Activated CD4-positive, alpha-beta T cell treated with anti-CD3 and anti-CD28 coated beads for 4 hours (primary cell): ENCODE measurements at regions not wholly inside any gene's neighbourhood (a gene's known extent, or its start where the extent isn't known, plus 50 kb on each side); places are given as distances from the start of the nearest gene placed in this dataset.
"Not testable (repeated sequence)": the region's sequence is repeated elsewhere in the genome, so short reads cannot be mapped to it uniquely, and the experiment has no call there.

Experiments used
- DNase-seq, 2 donors: peaks; one replicate each; pipeline ENCODE4 v3.0.0-alpha.2; 2020

DNA sequence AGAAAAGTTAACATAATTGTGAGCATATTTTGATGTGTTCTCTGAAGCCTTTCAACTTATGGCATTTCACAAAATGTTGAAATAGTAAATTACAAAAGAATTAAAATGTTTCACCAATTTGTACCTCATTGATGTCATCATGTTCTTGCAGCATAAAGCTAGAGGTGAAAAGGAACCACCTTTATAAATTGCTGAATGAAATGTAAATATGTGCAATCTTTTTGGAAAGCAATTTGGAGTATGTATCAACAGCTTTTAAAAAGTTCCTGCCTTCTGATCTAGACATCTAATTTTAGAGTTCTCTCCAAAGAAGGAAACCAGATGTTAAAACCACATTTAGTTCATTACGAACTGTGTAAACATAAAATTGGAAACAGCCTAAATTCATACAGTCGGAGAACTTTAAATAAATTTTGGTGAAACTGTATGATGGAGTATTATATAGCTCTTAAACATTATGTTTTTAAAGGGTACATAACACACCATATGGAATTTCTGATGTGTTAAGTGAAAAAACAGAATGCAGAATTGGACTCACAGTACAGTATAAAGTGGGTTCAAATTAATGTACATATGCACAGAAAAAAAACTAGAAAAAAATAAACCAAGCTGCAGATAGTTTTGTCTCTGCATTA is 311.2 kb upstream of the NAALADL2 start:
- no peak for DNase-seq

DNA sequence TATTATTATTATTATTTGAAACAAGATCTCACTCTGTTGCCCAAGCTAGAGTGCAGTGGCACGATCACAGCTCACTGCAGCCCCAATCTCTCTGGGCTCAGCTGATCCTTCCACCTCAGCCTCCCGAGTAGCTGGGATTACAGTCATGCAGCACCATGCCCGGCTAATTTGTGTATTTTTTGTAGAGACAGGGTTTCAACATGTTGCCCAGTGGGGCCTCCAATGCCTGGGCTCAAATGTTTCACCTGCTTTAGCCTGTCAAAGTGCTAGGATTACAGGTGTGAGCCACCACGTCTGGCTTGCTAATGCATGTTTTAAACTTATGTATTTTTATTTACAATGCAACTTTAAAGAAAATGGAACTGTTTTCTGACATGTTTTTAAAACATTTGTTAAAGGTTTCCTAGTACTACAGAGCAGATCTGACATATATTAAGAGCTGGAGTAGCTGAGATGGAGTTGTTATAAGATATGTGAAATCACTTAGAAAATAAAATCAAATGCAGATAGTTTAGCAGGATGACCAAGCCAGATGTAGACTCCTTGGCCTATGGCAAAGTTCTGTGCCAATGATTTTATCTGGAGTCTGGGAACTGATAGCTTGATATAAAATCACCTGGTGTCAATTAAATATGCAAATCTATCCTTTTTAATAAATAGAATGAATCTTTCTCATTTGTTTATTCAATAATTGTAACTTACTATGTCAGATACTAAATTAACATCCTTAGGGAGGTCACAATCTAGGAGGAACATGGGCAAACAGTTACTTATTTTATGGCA is 310.1 kb upstream of the NAALADL2 start:
- DNase-seq, result no peak

DNA sequence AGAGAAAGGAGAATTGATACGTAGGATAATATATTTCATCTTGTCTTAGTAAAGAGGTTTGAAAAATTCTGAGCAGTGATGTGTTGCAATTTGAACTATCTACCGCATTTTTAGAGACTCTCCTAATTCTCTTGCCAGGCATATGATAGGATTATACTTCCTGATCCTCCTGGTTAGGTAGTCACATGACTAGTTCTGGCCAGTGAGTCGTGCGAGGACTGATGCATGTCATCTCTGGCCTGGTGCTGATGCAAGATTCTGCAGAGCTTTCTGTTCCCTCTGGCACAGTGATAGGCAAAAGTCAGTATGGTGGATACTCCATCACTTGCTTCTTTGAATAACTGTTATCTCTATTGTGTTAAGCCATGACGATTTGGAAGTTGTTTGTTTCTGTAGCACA is 277.6 kb upstream of the NAALADL2 start:
- DNase-seq, result no peak

DNA sequence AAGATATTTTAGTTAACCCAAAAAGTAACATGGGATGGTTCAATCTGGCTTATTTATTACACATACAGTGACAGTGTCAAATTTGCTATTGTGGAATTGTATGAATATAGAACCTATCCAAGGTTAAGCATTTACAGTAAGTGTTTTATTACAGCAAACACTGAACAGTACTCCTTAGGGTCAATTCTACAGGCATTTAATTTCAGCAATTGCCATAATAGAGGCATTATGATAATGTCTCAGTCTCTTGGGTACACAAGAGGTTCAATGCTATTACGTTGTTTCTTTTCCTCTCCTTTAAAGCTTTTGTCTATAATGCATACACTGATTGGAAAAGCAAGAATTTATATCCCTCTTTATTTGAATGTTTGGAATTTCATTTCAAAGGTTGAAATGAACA is 275.7 kb upstream of the NAALADL2 start:
- no peak for DNase-seq

DNA sequence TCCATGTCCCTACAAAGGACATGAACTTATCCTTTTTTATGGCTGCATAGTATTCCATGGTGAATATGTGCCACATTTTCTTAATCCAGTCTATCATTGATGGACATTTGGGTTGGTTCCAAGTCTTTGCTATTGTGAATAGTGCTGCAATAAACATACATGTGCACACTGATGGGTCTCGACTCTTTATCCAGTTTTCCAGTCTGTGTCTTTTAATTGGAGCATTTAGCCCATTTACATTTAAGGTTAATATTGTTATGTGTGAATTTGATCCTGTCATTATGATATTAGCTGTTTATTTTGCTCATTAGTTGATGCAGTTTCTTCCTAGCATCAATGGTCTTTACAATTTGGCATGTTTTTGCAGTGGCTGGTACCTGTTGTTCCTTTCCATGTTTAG is 272.0 kb upstream of the NAALADL2 start:
- DNase-seq, result not testable (repeated sequence)

DNA sequence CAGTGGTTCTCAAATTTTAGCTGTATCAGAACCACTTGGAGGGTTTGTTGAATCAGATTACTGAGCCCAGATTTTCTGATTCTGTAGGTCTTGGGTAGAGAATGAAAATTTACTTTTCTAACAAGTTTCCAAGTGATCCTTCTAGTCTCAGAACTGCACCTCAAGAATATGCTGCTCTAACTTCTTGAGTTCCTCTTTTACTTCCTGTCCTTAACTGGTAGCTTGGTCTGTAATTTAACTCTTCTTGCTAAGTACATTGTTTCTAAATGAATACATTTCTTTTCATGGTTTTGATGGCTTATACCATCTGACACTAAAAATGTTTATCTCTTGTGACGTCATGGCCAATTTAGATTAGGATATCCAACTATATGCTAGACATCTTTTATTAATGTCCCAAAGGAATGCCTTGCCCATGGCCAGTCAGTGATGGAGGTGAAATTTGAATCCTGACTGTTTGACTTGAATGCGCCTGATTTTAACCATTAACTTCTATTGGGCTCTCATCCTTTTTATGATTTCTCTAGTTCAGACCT is 262.6 kb upstream of the NAALADL2 start:
- no peak for DNase-seq

DNA sequence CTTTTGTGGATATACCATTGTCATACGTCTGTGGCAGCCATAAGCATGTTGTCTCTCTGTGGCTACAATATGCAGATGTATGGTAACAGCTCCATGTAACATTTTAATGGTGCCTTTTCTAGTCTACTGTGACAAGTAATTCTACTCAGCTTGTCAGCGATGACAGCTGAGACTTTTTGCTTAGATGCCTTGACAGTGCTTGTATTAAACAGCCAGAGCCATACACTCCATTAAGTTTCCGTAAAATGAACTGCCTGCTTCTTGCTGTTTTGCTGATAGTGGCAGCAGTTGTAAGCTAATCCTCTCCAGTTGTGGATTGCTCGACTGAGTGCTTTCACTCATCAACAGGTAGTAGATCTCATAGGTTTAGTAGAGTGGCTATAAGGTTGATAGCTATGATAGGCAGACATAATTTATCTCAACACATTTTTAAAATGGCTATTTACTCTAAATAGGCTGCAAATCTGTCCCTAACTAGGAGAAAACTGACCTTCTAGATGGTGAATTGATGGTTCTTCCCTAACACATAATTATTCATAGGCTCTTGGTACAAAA is 260.2 kb upstream of the NAALADL2 start:
- no peak for DNase-seq

DNA sequence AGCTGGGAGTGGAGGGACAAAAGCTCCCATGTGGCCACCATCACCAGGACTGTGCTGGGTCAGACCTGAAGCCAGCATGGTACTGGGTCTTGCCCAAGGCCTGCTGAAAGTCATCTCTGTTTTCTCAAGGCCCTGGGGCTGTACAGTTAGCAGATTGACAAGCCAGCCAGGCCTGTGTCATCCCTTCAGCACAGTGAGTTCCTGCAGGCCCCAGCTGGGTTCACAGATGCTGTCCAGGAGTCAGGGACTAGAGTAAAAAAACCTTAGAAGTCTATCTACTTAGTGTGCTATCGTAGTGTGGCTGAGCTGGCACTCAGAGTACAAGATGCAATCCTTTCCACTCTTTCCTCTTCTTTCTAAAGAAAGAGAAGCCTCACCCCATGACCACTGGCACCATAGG is 246.0 kb upstream of the NAALADL2 start:
- no peak for DNase-seq

DNA sequence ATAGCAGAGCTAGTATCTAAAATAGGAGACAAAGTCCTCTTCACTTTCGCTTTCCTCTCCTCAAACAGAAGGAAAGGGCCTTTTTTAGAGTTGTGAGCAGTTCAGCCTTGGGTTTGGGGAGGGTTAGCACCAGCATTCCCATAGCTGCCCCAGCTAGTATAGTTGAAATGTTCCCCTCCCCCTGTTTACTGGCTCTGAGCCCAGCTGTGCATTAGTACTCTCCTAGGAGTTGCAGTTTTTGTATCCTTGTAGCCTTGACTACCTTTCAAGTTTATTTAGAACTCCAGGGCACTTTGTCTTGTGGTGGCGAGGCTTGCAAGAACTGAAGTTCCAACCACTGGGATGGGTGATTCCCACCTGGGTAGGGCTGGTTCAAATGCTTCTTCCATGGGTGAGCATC is 245.1 kb upstream of the NAALADL2 start:
- DNase-seq, result no peak

DNA sequence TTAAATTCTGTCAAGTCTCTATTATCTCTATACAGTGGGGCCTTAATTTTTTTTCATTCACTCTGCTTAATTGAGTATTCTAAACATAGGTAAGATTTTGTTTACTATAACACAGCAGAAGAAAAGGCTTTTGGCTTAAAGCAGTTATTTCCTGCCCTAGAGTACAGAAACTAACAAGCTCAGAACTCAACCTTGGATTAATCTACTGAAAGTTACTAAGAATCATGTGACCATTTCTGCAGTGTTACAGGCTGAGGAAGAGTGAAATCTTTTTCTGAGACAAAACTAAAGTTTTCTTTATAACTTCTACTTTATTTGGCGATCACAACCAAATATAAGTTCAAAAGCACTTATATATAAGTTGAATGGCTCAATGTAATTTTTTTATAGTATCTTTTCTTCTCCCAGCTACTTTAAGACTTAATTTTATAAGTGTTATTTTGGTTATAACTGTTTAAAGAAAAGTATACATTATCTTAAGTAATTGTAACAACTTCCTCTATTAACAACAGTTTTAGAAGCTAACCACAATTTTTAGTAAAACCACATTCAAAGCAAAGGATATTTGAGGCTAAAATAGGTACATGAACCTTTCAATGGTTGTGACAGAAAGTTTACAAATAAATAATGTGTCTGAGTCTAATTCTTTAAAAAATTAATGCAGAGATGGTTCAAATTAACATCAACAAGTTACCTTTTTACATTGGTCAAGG is 240.6 kb upstream of the NAALADL2 start:
- no peak for DNase-seq

DNA sequence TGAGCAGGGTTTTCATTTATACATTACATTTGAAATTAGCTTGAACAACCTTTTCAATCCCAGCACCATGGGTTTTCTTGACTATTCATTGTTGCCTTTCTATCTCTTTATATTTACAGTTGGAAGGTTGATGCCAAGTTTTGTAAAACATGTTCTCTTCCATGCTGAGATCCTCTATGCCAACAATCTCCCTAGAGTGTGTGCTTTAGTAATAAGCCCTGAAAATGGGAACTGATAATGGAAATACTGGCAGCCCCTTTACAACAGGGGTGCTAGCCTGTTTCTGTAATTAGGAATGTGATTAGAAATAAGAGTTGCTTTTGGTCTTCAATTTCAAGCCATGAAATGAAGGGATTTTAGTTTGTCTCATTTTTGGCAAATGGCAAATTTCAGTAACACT is 239.9 kb upstream of the NAALADL2 start:
- DNase-seq, result no peak

DNA sequence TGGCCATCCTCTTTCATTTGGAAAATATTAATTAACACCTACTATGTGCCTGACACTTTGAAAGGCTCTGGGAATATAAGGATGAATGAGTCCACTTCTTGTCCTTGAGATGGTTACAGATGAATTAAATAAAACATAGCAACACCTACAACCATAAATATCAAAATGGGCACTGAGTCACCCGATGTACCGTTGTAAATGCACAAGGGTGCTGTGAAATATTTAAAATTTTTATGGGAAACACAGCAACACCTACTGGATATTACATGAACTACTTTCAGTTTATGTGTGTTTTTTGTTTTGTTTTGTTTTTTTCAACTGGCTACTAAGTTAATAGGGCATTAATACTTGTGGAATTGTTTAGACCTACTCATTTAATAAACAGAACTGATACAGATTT is 239.0 kb upstream of the NAALADL2 start:
- DNase-seq, result no peak

DNA sequence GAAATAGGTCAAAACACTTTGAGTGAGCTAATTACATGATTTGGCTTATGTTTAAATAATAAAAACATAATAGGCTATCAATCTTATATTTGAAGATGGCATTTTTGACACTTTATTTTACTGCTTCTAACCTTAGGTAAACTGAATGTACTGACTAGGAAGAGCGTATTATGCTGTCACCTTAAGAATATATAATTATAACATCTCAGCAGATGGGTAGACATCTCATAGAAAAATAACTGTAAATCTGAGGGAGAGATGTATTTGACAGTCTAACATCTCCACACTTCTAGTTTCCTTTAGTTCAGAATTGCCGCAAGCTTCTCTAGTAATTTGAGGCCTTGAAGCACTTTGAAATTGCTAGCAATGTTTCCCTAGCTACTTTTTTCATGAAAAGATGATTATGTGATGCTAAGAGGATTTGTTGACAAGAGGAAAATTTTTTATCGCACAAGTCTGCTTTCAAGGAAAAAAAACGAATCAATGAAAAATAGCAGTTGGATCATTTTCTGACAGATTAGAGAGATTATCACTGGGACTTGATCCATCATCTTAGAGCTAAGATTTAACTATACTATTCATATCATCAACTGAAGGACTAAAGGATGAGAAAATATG is 238.2 kb upstream of the NAALADL2 start:
- no peak for DNase-seq

DNA sequence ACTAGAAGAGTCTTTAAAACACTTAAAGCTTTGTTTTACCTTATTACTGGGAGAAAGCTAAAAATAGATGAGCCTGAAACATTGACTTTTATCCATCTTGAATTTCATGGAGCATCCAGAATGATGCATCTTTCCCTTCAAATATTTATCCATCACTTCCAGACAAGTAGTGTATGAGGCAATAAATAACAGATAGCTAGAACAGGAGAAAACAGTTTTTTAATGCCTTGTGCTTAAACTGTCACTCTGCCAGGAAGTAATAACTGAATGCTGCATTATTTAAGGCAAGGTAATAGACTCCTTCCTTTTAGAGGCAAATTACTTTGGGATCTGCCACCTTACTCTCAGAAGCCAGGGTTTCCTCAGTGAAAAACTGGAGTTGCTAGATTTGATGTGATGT is 225.8 kb upstream of the NAALADL2 start:
- no peak for DNase-seq

DNA sequence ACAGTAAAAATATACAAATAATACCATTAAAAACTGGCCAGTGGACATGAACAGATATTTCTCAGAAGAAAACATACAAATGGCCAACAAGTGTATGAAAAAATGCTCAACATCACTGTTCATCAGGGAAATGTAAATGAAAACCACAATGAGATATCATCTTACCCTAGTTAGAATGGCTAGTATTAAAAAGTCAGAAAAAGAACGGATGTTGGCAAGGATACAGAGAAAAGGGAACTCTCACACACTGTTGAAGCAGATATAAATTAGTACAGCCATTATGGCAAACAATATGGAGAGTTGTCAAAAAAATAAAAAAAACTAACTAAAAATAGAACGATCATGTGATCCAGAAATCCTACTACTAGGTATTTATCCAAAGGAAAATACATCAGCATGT is 222.7 kb upstream of the NAALADL2 start:
- no peak for DNase-seq

DNA sequence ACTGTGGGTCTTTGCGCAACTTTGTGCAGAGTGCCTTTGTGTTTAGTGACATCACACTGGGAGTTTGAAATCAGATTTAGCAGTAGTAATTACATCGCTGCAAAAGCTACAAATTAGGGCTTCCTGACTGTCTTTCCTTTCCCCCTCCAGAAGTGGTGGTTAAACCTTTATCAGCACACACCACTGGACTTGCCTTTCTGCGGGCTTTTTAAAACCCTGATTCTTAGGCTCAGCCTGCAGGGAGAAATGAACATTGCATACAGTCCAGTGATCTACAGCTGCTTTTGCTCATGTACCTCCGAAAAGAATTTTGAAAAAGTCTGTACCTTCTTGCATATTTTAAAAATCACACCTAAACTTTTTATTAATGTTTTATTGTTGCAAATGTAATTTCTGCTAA is 219.7 kb upstream of the NAALADL2 start:
- no peak for DNase-seq

DNA sequence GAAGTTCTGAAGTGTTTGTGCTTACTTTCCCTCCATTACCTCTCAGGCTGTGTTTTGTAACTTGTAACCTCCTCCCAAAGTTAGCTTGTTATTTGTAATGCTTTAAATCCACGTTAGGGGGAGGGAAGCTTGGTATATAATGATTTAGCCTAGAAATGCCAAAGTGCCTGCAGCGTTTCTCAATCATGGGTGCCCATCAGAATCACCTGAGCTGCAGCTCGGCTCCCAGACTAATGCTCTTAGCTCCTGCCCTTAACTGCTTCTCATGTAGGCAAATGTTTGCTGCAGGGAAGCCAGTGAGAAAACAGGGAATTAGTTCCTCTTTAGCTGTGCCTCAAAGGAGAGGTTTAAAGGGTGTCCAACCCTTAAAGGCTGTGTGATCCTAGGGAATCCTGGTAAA is 219.2 kb upstream of the NAALADL2 start:
- DNase-seq, result no peak

DNA sequence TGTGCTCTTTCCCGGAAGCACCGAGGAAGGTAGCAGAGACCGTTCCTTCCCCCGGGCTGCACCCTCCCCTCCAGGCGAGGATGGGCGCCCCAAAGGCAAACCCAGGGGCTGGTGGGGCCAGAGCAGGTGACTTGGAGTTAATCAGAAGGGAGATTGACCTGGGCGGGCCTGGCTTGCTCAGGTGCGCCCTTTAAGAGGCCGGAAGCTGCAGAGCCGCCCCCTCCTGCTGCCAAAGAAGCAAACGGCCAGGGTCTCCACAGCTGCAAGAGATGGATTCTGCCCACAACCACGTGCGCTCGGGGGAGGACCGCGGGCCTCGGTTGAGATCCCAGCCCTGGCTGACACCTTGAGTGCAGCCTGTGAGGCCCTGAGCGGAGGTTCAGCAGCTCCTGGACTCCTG is 218.2 kb upstream of the NAALADL2 start:
- no peak for DNase-seq

DNA sequence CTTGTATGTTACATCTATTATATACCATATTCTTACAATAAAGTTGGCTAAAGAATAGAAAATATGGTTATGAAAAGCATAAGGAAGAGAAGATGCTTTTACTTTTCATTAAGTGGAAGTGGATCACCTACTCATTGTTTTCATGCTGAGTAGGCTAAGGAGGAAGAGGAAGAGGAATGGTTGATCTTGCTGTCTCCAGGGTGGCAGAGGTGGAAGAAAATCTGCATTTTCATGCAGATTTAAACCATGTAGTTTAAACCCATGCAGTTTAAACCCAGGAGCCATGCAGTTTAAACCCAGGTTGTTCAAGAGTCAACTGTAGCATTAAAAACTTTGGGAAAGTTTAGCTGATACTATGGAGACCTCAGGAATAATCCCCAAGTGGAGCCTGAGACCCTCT is 214.8 kb upstream of the NAALADL2 start:
- no peak for DNase-seq

DNA sequence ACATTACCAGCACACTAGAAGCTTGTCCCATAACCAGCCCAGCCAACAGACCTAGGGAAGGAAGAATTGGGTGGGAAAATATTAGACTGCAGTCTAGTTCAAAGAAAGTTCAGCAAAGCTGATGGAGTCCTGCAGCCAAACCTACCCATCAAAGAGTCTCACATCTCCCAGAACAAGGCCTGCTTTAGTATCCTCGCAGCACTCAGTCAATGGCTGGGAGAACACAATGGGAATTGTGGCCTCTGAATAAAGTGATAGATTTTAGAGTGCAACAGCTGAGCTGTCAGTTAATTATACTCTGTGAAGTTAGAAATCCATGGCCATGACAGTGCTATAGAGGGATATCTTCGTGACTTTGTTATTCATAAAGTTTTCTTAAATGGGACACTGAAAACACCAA is 207.2 kb upstream of the NAALADL2 start:
- DNase-seq, result no peak

DNA sequence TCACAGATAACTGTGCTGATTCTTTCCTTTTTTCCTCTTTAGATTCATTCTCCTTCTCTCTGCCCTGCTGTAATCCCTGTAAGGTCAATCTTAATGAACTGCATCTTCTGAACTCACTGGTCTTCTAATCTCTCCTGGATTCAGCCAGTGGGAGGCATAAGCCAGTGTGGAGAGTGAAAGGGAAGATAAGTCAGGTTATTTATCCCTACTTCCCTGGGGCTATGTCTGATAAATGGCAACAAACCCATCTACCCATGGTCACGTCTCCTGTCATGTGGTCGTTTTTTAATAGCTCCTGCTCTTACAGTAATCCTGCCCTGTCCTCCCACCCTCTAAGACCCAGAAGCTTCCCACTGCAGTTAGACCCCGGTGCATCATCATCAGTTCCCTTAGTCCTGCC is 199.6 kb upstream of the NAALADL2 start:
- DNase-seq, result no peak

DNA sequence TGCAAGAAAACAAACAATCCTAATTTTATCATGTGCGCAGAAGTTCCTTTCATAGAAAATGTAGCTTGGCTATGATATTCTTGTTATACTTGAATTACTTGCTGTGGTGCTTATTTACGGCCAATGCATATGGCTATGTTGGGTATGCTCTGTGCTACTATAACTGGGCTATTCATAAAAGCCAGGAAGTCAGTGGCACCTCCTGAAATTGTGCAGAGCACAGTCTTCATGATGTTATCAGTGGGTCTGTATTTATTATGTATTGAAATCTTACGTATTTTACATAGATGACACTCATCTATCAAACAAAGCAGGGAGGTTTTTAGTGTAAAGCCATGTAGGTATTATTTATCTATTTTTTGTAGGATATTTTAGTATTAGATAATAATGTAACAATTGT is 196.5 kb upstream of the NAALADL2 start:
- no peak for DNase-seq

DNA sequence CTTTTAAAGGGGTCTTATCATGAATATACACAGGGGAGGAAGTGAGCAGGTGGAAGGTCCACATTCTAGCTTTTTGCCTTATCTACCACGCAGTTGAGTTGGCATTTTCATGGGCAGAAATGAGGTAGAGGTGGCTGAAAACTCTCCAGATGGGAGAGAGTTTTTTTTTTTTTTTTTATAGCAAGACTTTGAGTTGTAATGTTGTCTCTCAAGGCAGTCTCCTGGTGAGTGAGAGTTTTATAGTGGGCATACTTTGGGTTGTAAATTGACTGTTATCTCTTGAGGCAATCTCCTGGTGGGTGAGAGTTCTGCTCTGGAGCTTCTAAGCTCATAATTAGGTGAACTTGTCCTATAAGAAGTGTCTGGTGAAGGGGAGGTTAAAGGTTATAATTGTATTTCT is 191.7 kb upstream of the NAALADL2 start:
- no peak for DNase-seq
